ENCODE measurements at regions not wholly inside any gene's neighbourhood (a gene's known extent, or its start where the extent isn't known, plus 50 kb on each side); places are given as distances from the start of the nearest gene placed in this dataset.

- Histone ChIP-seq H3K9me3 (ENCODE audit: control insufficient read depth in 2 of 2, insufficient read depth in 1 of 2, low read depth in 1 of 2, low read length in 1 of 2) (no peaks in the 10 kb centered on the region), H3K27me3 (ENCODE audit: control insufficient read depth in 1 of 2, insufficient read depth in 2 of 2, low read length in 2 of 2) (no peaks in the 10 kb centered on the region), H3K36me3 (ENCODE audit: control insufficient read depth in 2 of 2, insufficient read depth in 2 of 2, low read length in 1 of 2) (no peaks in the 10 kb centered on the region), H3K4me3 (ENCODE audit: low read depth in 1 of 2, low read length in 2 of 2) (no peak overlapping the region), H3K4me1 (ENCODE audit: control insufficient read depth in 2 of 2, insufficient read depth in 2 of 2, low read length in 1 of 2) (no peaks in the 10 kb centered on the region), H3K27ac (ENCODE audit: low read depth in 2 of 2, low read length in 1 of 2) (no peak overlapping the region)
- 69 to 77% methylated on average over 2 of the region's 2 CpGs for WGBS, 2 donors
Observed at GRCh38 chr18:76307293-76307690, 187.8 kb downstream of the ZNF516 start.

GRCh38 chr18:76306685-76307292, 188.3 kb downstream of the ZNF516 start:
- no peaks in the 10 kb centered on the region for H3K4me1 ChIP-seq (ENCODE audit: control insufficient read depth in 2 of 2, insufficient read depth in 2 of 2, low read length in 1 of 2)
- WGBS, 2 donors: 75 to 81% methylated on average over 9 of the region's 9 CpGs
- H3K27ac ChIP-seq (ENCODE audit: low read depth in 2 of 2, low read length in 1 of 2): no peak overlapping the region
- H3K4me3 ChIP-seq (ENCODE audit: low read depth in 1 of 2, low read length in 2 of 2): no peak overlapping the region
- no peaks in the 10 kb centered on the region for H3K9me3 ChIP-seq (ENCODE audit: control insufficient read depth in 2 of 2, insufficient read depth in 1 of 2, low read depth in 1 of 2, low read length in 1 of 2)
- no peaks in the 10 kb centered on the region for H3K36me3 ChIP-seq (ENCODE audit: control insufficient read depth in 2 of 2, insufficient read depth in 2 of 2, low read length in 1 of 2)
- no peaks in the 10 kb centered on the region for H3K27me3 ChIP-seq (ENCODE audit: control insufficient read depth in 1 of 2, insufficient read depth in 2 of 2, low read length in 2 of 2)

DNA sequence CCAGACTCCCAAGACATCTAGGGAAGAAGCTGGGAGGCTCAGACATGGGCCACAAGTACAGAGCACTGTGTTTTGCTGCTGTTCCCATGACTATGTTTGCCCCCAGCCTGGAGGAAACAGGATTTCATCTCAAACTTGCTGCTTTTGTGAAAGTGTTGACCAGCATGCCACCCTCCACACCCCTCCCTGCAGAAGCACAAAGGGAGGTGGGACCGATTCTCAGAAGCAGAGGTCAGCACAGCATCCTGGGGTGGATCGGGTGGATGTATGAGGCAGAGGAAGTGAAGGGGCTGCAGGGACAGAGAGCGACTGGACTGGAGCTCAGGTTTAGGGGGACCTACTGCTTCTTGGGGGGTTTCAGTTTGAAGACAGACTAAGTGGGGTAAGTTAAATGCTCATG, 209.2 kb downstream of the ZNF516 start:
- 50 to 61% methylated on average over 3 of the region's 3 CpGs for WGBS, 2 donors

GRCh38 chr18:76281565-76281964, 213.5 kb downstream of the ZNF516 start:
- Histone ChIP-seq H3K4me3 (ENCODE audit: low read depth in 1 of 2, low read length in 2 of 2) (no peak overlapping the region), H3K27ac (ENCODE audit: low read depth in 2 of 2, low read length in 1 of 2) (no peak overlapping the region), H3K9me3 (ENCODE audit: control insufficient read depth in 2 of 2, insufficient read depth in 1 of 2, low read depth in 1 of 2, low read length in 1 of 2) (peaks cover 0 to 2% of the 10 kb centered on the region in 2 donors), H3K36me3 (ENCODE audit: control insufficient read depth in 2 of 2, insufficient read depth in 2 of 2, low read length in 1 of 2) (no peaks in the 10 kb centered on the region), H3K4me1 (ENCODE audit: control insufficient read depth in 2 of 2, insufficient read depth in 2 of 2, low read length in 1 of 2) (no peaks in the 10 kb centered on the region), H3K27me3 (ENCODE audit: control insufficient read depth in 1 of 2, insufficient read depth in 2 of 2, low read length in 2 of 2) (no peaks in the 10 kb centered on the region)
- WGBS, 2 donors: 52 to 73% methylated on average over 5 of the region's 5 CpGs

More for the DNA sequence above, 209.2 kb downstream of the ZNF516 start:
- H3K36me3 ChIP-seq (ENCODE audit: control insufficient read depth in 2 of 2, insufficient read depth in 2 of 2, low read length in 1 of 2): no peaks in the 10 kb centered on the region
- no peak overlapping the region for H3K27ac ChIP-seq (ENCODE audit: low read depth in 2 of 2, low read length in 1 of 2)
- peaks cover 0 to 2% of the 10 kb centered on the region in 2 donors for H3K9me3 ChIP-seq (ENCODE audit: control insufficient read depth in 2 of 2, insufficient read depth in 1 of 2, low read depth in 1 of 2, low read length in 1 of 2)
- H3K4me3 ChIP-seq (ENCODE audit: low read depth in 1 of 2, low read length in 2 of 2): no peak overlapping the region
- no peaks in the 10 kb centered on the region for H3K27me3 ChIP-seq (ENCODE audit: control insufficient read depth in 1 of 2, insufficient read depth in 2 of 2, low read length in 2 of 2)
- H3K4me1 ChIP-seq (ENCODE audit: control insufficient read depth in 2 of 2, insufficient read depth in 2 of 2, low read length in 1 of 2): no peaks in the 10 kb centered on the region

GRCh38 chr18:76277801-76278200, 217.2 kb downstream of the ZNF516 start:
- H3K4me3 ChIP-seq (ENCODE audit: low read depth in 1 of 2, low read length in 2 of 2): no peak overlapping the region
- no peaks in the 10 kb centered on the region for H3K9me3 ChIP-seq (ENCODE audit: control insufficient read depth in 2 of 2, insufficient read depth in 1 of 2, low read depth in 1 of 2, low read length in 1 of 2)
- H3K4me1 ChIP-seq (ENCODE audit: control insufficient read depth in 2 of 2, insufficient read depth in 2 of 2, low read length in 1 of 2): no peaks in the 10 kb centered on the region
- WGBS, 2 donors: 70 to 79% methylated on average over 4 of the region's 4 CpGs
- H3K27ac ChIP-seq (ENCODE audit: low read depth in 2 of 2, low read length in 1 of 2): no peak overlapping the region
- no peaks in the 10 kb centered on the region for H3K27me3 ChIP-seq (ENCODE audit: control insufficient read depth in 1 of 2, insufficient read depth in 2 of 2, low read length in 2 of 2)
- H3K36me3 ChIP-seq (ENCODE audit: control insufficient read depth in 2 of 2, insufficient read depth in 2 of 2, low read length in 1 of 2): no peaks in the 10 kb centered on the region

DNA sequence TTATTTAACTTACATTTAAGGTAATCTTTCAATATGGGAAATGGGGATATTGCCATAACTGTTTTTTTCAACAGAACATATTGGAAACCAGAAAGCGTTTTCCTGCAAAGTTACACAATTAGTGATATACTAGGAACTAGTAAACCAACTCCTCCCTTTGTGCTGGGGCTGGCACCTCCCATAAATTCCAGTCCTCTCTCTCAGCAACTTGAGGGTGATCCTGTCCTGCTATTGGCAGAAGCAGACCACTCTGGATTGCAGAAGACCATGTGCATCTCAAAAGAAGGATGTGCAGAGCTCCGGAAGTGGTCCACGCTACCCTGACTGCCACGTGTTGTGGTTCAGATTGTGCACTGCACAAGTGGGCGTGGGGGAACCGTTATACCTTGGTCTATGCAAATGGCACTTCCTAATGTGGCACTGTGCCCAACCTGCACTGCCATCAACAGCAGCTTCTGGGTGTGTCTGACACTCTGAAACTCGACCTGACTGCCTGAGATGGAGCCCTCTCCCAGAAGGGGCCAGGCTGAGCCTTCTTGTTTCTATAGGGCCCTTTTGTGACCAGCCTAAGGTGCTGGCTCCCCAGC, 219.2 kb downstream of the ZNF516 start:
- Histone ChIP-seq H3K36me3 (ENCODE audit: control insufficient read depth in 2 of 2, insufficient read depth in 2 of 2, low read length in 1 of 2) (no peaks in the 10 kb centered on the region), H3K4me3 (ENCODE audit: low read depth in 1 of 2, low read length in 2 of 2) (no peak overlapping the region), H3K27me3 (ENCODE audit: control insufficient read depth in 1 of 2, insufficient read depth in 2 of 2, low read length in 2 of 2) (no peaks in the 10 kb centered on the region), H3K27ac (ENCODE audit: low read depth in 2 of 2, low read length in 1 of 2) (no peak overlapping the region), H3K9me3 (ENCODE audit: control insufficient read depth in 2 of 2, insufficient read depth in 1 of 2, low read depth in 1 of 2, low read length in 1 of 2) (no peaks in the 10 kb centered on the region), H3K4me1 (ENCODE audit: control insufficient read depth in 2 of 2, insufficient read depth in 2 of 2, low read length in 1 of 2) (no peaks in the 10 kb centered on the region)
- 59 to 62% methylated on average over 7 of the region's 7 CpGs for WGBS, 2 donors

- Histone ChIP-seq H3K4me3 (ENCODE audit: low read depth in 1 of 2, low read length in 2 of 2) (no peak overlapping the region), H3K4me1 (ENCODE audit: control insufficient read depth in 2 of 2, insufficient read depth in 2 of 2, low read length in 1 of 2) (no peaks in the 10 kb centered on the region), H3K27ac (ENCODE audit: low read depth in 2 of 2, low read length in 1 of 2) (no peak overlapping the region), H3K9me3 (ENCODE audit: control insufficient read depth in 2 of 2, insufficient read depth in 1 of 2, low read depth in 1 of 2, low read length in 1 of 2) (no peaks in the 10 kb centered on the region), H3K36me3 (ENCODE audit: control insufficient read depth in 2 of 2, insufficient read depth in 2 of 2, low read length in 1 of 2) (no peaks in the 10 kb centered on the region), H3K27me3 (ENCODE audit: control insufficient read depth in 1 of 2, insufficient read depth in 2 of 2, low read length in 2 of 2) (no peaks in the 10 kb centered on the region)
- 49 to 60% methylated on average over 19 of the region's 19 CpGs for WGBS, 2 donors
Observed at GRCh38 chr18:76274468-76275289, 220.4 kb downstream of the ZNF516 start.

DNA sequence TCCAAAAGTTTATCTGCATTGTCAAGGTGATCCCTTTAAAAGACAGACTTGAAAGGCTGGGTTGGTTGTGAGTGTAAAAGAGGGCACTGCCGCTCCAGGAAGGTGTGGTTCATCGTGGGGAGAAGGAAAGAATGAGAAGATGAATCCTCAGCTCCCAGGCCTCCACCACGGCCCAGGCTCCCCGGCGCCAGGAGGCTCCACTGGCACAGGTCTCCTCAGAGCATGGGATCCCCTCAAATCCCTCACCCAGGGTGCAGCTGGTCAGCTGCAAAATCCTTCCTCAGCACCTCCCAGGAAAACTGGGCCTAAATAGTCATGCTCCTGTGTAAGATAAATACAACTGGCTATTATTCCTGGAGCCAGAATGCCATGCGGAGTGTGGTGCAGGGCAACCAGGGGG, 221.1 kb downstream of the ZNF516 start:
- 93 to 95% methylated on average over 6 of the region's 6 CpGs for WGBS, 2 donors
- H3K4me1 ChIP-seq (ENCODE audit: control insufficient read depth in 2 of 2, insufficient read depth in 2 of 2, low read length in 1 of 2): no peaks in the 10 kb centered on the region

GRCh38 chr18:76273036-76273545, 222.0 kb downstream of the ZNF516 start:
- H3K36me3 ChIP-seq (ENCODE audit: control insufficient read depth in 2 of 2, insufficient read depth in 2 of 2, low read length in 1 of 2): no peaks in the 10 kb centered on the region
- no peak overlapping the region for H3K4me3 ChIP-seq (ENCODE audit: low read depth in 1 of 2, low read length in 2 of 2)
- H3K27ac ChIP-seq (ENCODE audit: low read depth in 2 of 2, low read length in 1 of 2): no peak overlapping the region
- H3K27me3 ChIP-seq (ENCODE audit: control insufficient read depth in 1 of 2, insufficient read depth in 2 of 2, low read length in 2 of 2): no peaks in the 10 kb centered on the region
- H3K9me3 ChIP-seq (ENCODE audit: control insufficient read depth in 2 of 2, insufficient read depth in 1 of 2, low read depth in 1 of 2, low read length in 1 of 2): no peaks in the 10 kb centered on the region
- WGBS, 2 donors: 93 to 95% methylated on average over 23 of the region's 23 CpGs
- no peaks in the 10 kb centered on the region for H3K4me1 ChIP-seq (ENCODE audit: control insufficient read depth in 2 of 2, insufficient read depth in 2 of 2, low read length in 1 of 2)

More for the DNA sequence above, 221.1 kb downstream of the ZNF516 start:
- no peaks in the 10 kb centered on the region for H3K9me3 ChIP-seq (ENCODE audit: control insufficient read depth in 2 of 2, insufficient read depth in 1 of 2, low read depth in 1 of 2, low read length in 1 of 2)
- H3K27ac ChIP-seq (ENCODE audit: low read depth in 2 of 2, low read length in 1 of 2): no peak overlapping the region
- H3K36me3 ChIP-seq (ENCODE audit: control insufficient read depth in 2 of 2, insufficient read depth in 2 of 2, low read length in 1 of 2): no peaks in the 10 kb centered on the region
- no peak overlapping the region for H3K4me3 ChIP-seq (ENCODE audit: low read depth in 1 of 2, low read length in 2 of 2)
- no peaks in the 10 kb centered on the region for H3K27me3 ChIP-seq (ENCODE audit: control insufficient read depth in 1 of 2, insufficient read depth in 2 of 2, low read length in 2 of 2)
